ENCODE measurements at regions not wholly inside any gene's neighbourhood (a gene's known extent, or its start where the extent isn't known, plus 50 kb on each side); places are given as distances from the start of the nearest gene placed in this dataset.

- Histone ChIP-seq H3K27ac (no peak overlapping the region), H3K36me3 (ENCODE audit: low read depth) (no peaks in the 10 kb centered on the region), H3K9me3 (ENCODE audit: low read depth) (no peaks in the 10 kb centered on the region), H3K79me2 (ENCODE audit: insufficient read depth) (no peaks in the 10 kb centered on the region), H3K27me3 (replicated peaks; ENCODE audit: insufficient read depth) (0 out of 2 replicates have a peak, but pooled peaks cover 8% of the 10 kb centered on the region), H3K4me2 (ENCODE audit: unreplicated experiment) (no peak overlapping the region), H2AFZ (no peak overlapping the region), H3K9me2 (ENCODE audit: insufficient read depth) (no peaks in the 10 kb centered on the region), H3K9ac (no peak overlapping the region), H4K20me1 (ENCODE audit: insufficient read depth) (no peaks in the 10 kb centered on the region), H3K4me3 (no peak overlapping the region), H3K4me1 (ENCODE audit: insufficient read depth) (0 out of 2 replicates have a peak, but pooled peaks cover 6% of the 10 kb centered on the region), H3F3A (ENCODE audit: insufficient read depth) (peaks cover 5% of the 10 kb centered on the region; the same call in 1 of the 2 replicates)
- TF ChIP-seq EZH2phosphoT487 (IDR thresholded peaks at IDR 0.05; ENCODE audit: insufficient read depth, low read depth) (no peak), EZH2 (IDR thresholded peaks at IDR 0.05; ENCODE audit: insufficient read depth, poor library complexity, severe bottlenecking) (no peak)
- in situ Hi-C loops (cut with MboI) = no loop called here
- 79 to 82% methylated on average over 4 of the region's 4 CpGs for WGBS, 2 experiments (ENCODE audit: low coverage in 1 of 2, low lambda C conversion rate in 2 of 2, missing lambda C conversion rate in 2 of 2)
- DNase-seq = no peak
Observed at GRCh38 chr12:12020762-12021161, 50.0 kb upstream of the BCL2L14 start.
